C4-2B (cell line): ENCODE measurements at regions not wholly inside any gene's neighbourhood (a gene's known extent, or its start where the extent isn't known, plus 50 kb on each side); places are given as distances from the start of the nearest gene placed in this dataset.

ENCODE experiments used
- H3K27ac ChIP-seq: fragments of 450-650 bp; 2 replicates; pipeline ENCODE4 v1.5.1; 2017
- ZFX ChIP-seq: fragments of 450-650 bp; IDR thresholded peaks from 2 replicates; pipeline ENCODE4 v1.6.1; 2017
- TF ChIP-seq, protein P1 (sequence below): fragments of 450-650 bp; conservative IDR thresholded peaks from 2 replicates; pipeline ENCODE4 v1.5.1; 2017; ENCODE audit warnings: mild to moderate bottlenecking

DNA sequence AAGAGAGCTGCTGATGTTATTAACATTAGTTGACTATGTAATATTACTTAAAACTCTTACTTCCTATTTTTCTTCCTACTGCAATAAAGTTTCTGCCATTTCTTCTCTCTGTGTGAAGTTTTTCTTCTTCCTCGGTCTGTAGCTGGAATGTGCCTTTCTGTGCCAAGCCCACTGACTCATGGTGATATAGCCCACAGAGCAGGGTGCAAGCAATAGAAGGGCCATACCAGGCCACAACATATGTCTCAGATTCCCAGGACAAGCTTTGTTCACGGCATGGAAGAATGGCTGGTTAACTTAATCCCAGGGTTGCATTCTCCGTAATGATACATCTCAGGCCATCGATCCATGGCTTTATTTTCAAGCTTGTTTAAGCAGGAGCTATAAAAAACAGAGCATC lies 815.3 kb downstream of the TUSC7 start:
- no peak overlapping the region for H3K27ac ChIP-seq
- no peak for TF ChIP-seq ZFX
- TF ChIP-seq, protein P1, sequence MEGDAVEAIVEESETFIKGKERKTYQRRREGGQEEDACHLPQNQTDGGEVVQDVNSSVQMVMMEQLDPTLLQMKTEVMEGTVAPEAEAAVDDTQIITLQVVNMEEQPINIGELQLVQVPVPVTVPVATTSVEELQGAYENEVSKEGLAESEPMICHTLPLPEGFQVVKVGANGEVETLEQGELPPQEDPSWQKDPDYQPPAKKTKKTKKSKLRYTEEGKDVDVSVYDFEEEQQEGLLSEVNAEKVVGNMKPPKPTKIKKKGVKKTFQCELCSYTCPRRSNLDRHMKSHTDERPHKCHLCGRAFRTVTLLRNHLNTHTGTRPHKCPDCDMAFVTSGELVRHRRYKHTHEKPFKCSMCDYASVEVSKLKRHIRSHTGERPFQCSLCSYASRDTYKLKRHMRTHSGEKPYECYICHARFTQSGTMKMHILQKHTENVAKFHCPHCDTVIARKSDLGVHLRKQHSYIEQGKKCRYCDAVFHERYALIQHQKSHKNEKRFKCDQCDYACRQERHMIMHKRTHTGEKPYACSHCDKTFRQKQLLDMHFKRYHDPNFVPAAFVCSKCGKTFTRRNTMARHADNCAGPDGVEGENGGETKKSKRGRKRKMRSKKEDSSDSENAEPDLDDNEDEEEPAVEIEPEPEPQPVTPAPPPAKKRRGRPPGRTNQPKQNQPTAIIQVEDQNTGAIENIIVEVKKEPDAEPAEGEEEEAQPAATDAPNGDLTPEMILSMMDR: no peak

DNA sequence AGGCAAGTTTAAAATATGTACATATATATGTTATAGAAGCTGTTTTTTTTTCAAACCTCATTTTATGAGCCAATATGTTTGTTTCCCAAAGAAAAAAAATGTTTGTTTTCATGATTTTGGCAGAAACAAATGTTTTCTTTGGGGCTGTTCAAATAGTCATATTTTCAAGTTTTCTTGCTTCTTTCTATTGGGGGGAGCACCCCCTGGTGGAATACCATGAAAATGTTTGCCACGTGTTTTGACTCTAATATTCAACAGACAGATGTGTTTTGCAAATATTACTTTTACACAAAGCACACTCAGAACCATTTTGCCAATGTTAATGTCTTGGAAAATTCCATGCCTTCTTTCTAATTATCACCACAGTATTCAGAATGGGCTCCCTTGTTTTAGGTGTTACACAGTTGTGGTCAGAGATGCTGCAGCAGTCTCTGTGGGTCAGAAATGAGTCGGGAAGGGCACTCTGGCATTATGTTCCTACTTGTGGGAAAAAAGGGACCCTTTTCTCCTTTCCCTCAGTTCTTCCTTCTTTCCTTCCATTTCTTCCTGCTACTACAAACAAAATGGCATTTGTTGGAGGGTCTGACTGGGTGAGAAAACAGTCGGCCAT lies 817.0 kb downstream of the TUSC7 start:
- TF ChIP-seq ZFX: no peak
- TF ChIP-seq, protein P1: peak; percentile 89
- H3K27ac ChIP-seq: no peak overlapping the region

DNA sequence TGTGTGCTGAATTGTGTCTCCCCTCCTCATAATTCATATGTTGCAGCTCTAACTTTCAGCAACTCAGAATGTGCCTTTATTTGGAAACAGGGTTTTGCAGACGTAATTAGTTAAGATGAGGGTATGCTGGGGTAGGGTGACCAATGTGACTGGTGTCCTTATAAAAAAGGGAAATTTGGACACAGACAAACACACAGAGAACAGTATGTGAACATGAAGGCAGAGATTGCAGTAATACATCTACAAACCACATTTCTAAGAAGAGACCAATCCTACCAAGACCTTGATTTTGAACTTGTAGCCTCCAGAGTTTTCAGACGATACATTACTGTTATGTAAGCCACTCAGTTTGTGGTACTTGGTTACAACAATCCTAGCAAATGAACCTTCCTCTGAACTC lies 817.8 kb downstream of the TUSC7 start:
- TF ChIP-seq, protein P1: no peak
- no peak for TF ChIP-seq ZFX
- no peak overlapping the region for H3K27ac ChIP-seq

DNA sequence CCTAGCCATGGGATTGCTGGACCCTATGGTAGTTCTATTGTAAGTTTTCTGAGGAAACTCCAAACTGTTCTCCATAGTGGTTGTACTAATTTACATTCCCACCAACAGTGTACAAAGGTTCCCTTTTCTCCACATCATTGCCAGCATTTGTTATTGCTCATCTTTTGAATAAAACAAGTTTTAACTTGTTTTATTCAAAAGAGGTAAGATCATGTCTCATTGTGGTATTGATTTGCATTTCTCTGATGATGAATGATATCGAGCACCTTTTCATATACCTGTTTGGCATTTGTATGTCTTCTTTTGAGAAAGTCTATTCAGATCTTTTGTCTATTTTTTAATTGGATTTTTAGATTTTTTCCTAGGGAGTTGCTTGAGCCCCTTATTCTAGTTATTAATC lies 819.1 kb downstream of the TUSC7 start:
- H3K27ac ChIP-seq: no peak overlapping the region
- TF ChIP-seq, protein P1: no peak
- TF ChIP-seq ZFX: no peak

DNA sequence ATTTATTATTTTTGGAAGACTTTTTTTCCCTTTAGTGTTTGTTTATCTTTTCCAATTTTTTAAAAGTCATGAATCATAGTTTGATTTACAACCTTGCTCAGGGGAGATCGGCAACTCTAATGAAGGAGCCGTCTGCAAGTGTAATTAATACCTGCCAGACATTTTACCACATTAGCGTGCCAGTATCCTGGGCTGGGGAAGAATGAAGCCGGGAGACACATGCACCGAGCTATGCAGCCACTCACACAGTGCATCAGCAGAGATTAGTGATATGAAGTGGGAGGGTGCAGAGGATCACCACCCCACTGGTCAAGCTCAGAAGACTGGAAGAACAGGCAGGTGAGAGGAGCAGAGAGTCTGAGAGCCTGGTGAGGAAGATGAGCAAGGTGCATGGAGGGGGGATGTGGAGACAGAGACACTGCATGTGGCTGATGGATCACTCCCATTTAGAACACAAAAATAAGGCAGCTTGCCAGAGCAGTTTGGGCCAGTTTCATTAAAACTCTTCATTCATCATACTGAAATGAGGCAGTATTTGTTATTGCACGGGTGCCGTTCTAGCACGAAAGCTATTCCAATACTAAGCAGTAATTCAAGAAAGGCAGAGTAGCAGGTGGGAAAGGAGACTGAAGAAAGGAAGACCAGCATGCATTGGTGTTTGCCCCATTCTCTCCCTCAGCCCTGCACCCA lies 821.6 kb downstream of the TUSC7 start:
- H3K27ac ChIP-seq: no peak overlapping the region
- TF ChIP-seq, protein P1: no peak
- TF ChIP-seq ZFX: no peak

DNA sequence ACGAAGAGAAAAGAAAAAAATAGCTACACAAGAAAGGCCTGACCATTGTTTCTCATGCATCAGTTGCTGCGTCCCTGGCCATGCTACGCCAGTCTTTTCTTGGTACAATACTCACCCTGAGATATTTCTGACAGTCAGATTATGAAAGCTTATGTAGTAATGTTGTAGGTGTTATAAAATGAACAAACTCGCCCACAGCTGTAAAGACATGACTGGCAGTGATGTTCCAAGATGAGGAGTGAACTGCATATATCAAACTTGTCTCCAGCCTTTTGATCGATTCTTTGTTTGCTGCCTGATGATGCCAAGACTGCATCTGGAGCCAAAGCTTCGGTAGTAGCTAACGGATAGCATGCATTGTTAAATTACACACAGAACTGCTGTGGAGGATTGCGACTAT lies 822.7 kb downstream of the TUSC7 start:
- H3K27ac ChIP-seq: no peak overlapping the region
- TF ChIP-seq, protein P1: no peak
- TF ChIP-seq ZFX: no peak

DNA sequence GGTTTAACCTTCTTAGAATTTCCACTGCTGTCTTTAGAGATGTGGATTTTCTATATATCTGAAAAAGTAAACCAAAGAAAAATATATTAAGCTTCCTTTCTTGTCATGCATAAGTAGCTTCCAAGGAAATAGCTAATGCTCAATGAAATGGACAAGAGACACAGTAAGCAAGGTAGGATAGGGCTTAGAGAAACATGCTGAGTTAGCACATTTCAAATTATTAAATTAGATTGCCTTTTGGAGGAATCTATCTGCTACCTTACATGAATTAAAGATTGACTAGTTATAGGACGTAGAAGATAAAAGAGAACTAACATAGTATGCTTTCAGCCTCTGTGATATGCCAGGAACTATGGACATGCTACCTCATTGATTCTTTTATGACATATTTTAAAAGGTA lies 824.6 kb downstream of the TUSC7 start:
- H3K27ac ChIP-seq: no peak overlapping the region
- TF ChIP-seq, protein P1: no peak
- no peak for TF ChIP-seq ZFX
